Endothelial cell of umbilical vein (primary cell): ENCODE measurements at regions not wholly inside any gene's neighbourhood (a gene's known extent, or its start where the extent isn't known, plus 50 kb on each side); places are given as distances from the start of the nearest gene placed in this dataset.

Experiments
- BruUV-seq: library from RNA; stranded (reverse); fragments of 400-500 nt; replicated peaks from 2 replicates; lab custom pipeline; 2021; lab: Mats Ljungman, UMichigan
- CTCF ChIA-PET: fragments of 300-600, 350-600 bp; sonication (Branson Sonifier 250); formaldehyde crosslinking; loops from one replicate; lab custom pipeline; 2021; ENCODE audit warnings: antibody characterized with exemption, inconsistent platforms; lab: Charles Lee
- POLR2A ChIA-PET: fragments of 300-600, 350-600 bp; sonication (Branson Sonifier 250); formaldehyde crosslinking; loops from one replicate; lab custom pipeline; 2021; ENCODE audit warnings: antibody characterized with exemption, inconsistent platforms; lab: Charles Lee
- DNase-seq: peaks from one replicate; pipeline ENCODE4 v3.0.0-alpha.2; 2011; ENCODE audit warnings: low read depth, low spot score
- FAIRE-seq: peaks from 2 replicates; lab custom pipeline; 2011; peaks lifted over from hg19 to GRCh38; lab: Jason Lieb, UNC
- H2AFZ ChIP-seq: 2 replicates; pipeline ENCODE4 v1.6.0; 2012; ENCODE audit warnings: low read depth, low read length, control low read depth, inconsistent platforms
- H3K27ac ChIP-seq: 2 replicates; pipeline ENCODE4 v1.5.1; 2011; ENCODE audit warnings: low read depth, mild to moderate bottlenecking, control low read depth, low read length, moderate library complexity; ENCODE audit not compliant: insufficient read depth
- H3K27me3 ChIP-seq, 2 experiments: 2 replicates each; pipeline versions ENCODE4 v1.6.0 to v1.6.1; 2011; ENCODE audit warnings: low read length in 2 of 2, mixed read lengths in 1 of 2; ENCODE audit not compliant: control insufficient read depth in 2 of 2, insufficient read depth in 2 of 2
- H3K36me3 ChIP-seq, 2 experiments: 2 replicates in 1 of 2; 3 replicates in 1 of 2; pipeline ENCODE4 v1.5.1; 2011; ENCODE audit warnings: low read length in 2 of 2, mild to moderate bottlenecking in 1 of 2, moderate library complexity in 1 of 2; ENCODE audit not compliant: control insufficient read depth in 2 of 2, insufficient read depth in 2 of 2; ENCODE audit errors: extremely low read depth in 1 of 2
- H3K4me1 ChIP-seq: 3 replicates; pipeline ENCODE4 v1.5.1; 2011; ENCODE audit warnings: mild to moderate bottlenecking, low read length; ENCODE audit not compliant: control insufficient read depth, insufficient read depth; ENCODE audit errors: extremely low read depth
- H3K4me2 ChIP-seq: 2 replicates; pipeline ENCODE4 v1.6.1; 2011; ENCODE audit warnings: low read length, control low read depth, mixed read lengths; ENCODE audit not compliant: insufficient read depth
- H3K4me3 ChIP-seq, 3 experiments: fragments of 200-600 bp in 1 of 3; sonication (generic), shearing (Covaris generic) in 1 of 3; replicated peaks in 1 of 3; 2 replicates each; pipeline ENCODE4 v1.5.1; 2011 to 2016; ENCODE audit warnings: control low read depth in 3 of 3, low read length in 3 of 3, mild to moderate bottlenecking in 2 of 3, inconsistent platforms in 1 of 3, low read depth in 1 of 3, moderate library complexity in 1 of 3; ENCODE audit not compliant: insufficient read depth in 1 of 3
- H3K79me2 ChIP-seq: 2 replicates; pipeline ENCODE4 v1.6.0; 2012; ENCODE audit warnings: low read length, inconsistent platforms; ENCODE audit not compliant: control insufficient read depth, insufficient read depth
- H3K9ac ChIP-seq: replicated peaks from 2 replicates; pipeline ENCODE3; 2011; ENCODE audit warnings: low read length, control low read depth; ENCODE audit not compliant: insufficient read depth; ENCODE audit errors: extremely low read depth
- H3K9me1 ChIP-seq: replicated peaks from 3 replicates; pipeline ENCODE4 v1.6.0; 2011; ENCODE audit warnings: mild to moderate bottlenecking, low read length; ENCODE audit not compliant: control insufficient read depth, insufficient read depth; ENCODE audit errors: extremely low read depth
- H3K9me3 ChIP-seq: replicated peaks from 2 replicates; pipeline ENCODE4 v1.5.1; 2012; ENCODE audit warnings: low read length, inconsistent platforms; ENCODE audit not compliant: control insufficient read depth, insufficient read depth
- H4K20me1 ChIP-seq: replicated peaks from 2 replicates; pipeline ENCODE3; 2011; ENCODE audit warnings: mild to moderate bottlenecking, low read length; ENCODE audit not compliant: control insufficient read depth, insufficient read depth; ENCODE audit errors: extremely low read depth
- EZH2 ChIP-seq: IDR thresholded peaks from 2 replicates; pipeline ENCODE4 v1.6.1; 2012; ENCODE audit warnings: borderline replicate concordance, low read depth, mild to moderate bottlenecking, moderate library complexity, low read length, inconsistent platforms; ENCODE audit not compliant: severe bottlenecking
- FOS ChIP-seq: IDR thresholded peaks from 2 replicates; pipeline ENCODE4 v1.6.1; 2011; ENCODE audit warnings: mild to moderate bottlenecking, low read length, moderate library complexity, borderline replicate concordance; ENCODE audit not compliant: insufficient read depth
- GATA2 ChIP-seq: IDR thresholded peaks from 2 replicates; pipeline ENCODE4 v1.7.0; 2011; ENCODE audit warnings: low read depth, mild to moderate bottlenecking, moderate library complexity, mixed read lengths, low read length; ENCODE audit not compliant: insufficient read length, insufficient read depth
- JUN ChIP-seq: IDR thresholded peaks from 2 replicates; pipeline ENCODE4 v1.6.1; 2011; ENCODE audit warnings: borderline replicate concordance, low read depth; ENCODE audit not compliant: insufficient read length, insufficient read depth
- MYC ChIP-seq: IDR thresholded peaks from one replicate; pipeline ENCODE4 v1.6.1; 2011; ENCODE audit warnings: mild to moderate bottlenecking, low read depth, low read length
- POLR2A ChIP-seq: IDR thresholded peaks from 2 replicates; pipeline ENCODE4 v1.6.1; 2012; ENCODE audit warnings: low read depth, mild to moderate bottlenecking, control low read depth, low read length
- POLR2AphosphoS5 ChIP-seq: IDR thresholded peaks from 2 replicates; pipeline ENCODE4 v1.6.1; 2012; ENCODE audit warnings: low read depth, mild to moderate bottlenecking, control low read depth, low read length, moderate library complexity; ENCODE audit not compliant: insufficient read depth
- dilution Hi-C: fragments of 300-500 bp; cut with MboI; formaldehyde crosslinking; loops from one replicate; pipeline ENCODE4 v1.15.0; 2019; ENCODE audit warnings: low sequenced_read_pairs; ENCODE audit not compliant: extremely low pct_ligation_motif_present
- intact Hi-C: fragments of 100-400 bp; cut with micrococcal nuclease; formaldehyde crosslinking; loops from one replicate; pipeline ENCODE4 v1.10.0; 2022
- TF ChIP-seq, protein P1 (sequence below), 2 donors: IDR thresholded peaks; 1 replicate in 1 of 2; 2 replicates in 1 of 2; pipeline ENCODE4 v1.5.1; 2011; ENCODE audit warnings: low read length in 2 of 2, mild to moderate bottlenecking in 2 of 2, moderate library complexity in 2 of 2, control low read depth in 1 of 2, inconsistent platforms in 1 of 2, low read depth in 1 of 2; ENCODE audit not compliant: insufficient read depth in 1 of 2; ENCODE audit errors: extremely low read depth in 1 of 2

DNA sequence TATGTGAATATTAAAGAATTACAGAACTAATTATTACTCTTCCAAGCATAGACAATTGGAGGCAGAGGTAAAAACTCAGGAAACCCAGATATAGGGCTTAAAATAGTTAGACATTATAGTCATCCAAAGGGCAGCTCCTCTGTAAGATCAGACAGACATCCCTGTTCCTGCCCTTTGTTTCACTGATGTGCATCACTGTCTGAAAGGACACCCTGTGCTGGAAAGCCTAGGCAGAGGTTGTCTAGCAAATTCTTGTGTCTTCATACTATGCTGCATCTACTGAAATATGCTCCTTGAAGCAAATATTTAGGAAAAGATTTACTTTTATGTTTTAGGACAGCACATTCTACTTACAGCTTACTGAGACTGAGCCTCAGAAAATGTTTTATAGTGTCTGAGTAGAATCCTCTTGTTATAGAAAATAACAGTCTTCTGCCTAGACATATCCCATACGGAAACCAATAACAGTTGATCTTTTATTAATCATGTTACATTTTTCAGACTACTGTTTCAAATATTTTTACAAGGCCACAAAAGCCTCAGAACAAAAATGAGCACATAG, 977.3 kb upstream of the CDH2 start:
- Histone ChIP-seq H3K9me3 (no peaks in the 10 kb centered on the region), H3K79me2 (peaks cover 2% of the 10 kb centered on the region), H2AFZ (peak overlapping the region; percentile 61), H3K27ac (peak overlapping the region; percentile 96), H3K9ac (peak overlapping the region; percentile 83), H4K20me1 (no peaks in the 10 kb centered on the region), H3K4me2 (peak overlapping the region; percentile 67), H3K36me3 (no peaks in the 10 kb centered on the region), H3K27me3 (no peaks in the 10 kb centered on the region), H3K9me1 (no peaks in the 10 kb centered on the region), H3K4me1 (peaks cover 54% of the 10 kb centered on the region), H3K4me3 (no peak overlapping the region)
- ChIA-PET POLR2A (interaction anchor here (2.4 kb wide), 1 partner anchor 11 kb away, joined by 10 read pairs; no protein-coding TSS in a partner anchor), CTCF (interaction anchor here (1.0 to 2.1 kb wide), 3 partner anchors 8 to 160 kb away, joined by 3 to 6 read pairs (median 5); no protein-coding TSS in a partner anchor)
- intact Hi-C loops: loop anchor here (1.0 to 10.0 kb wide), 4 partner anchors 360 to 1311 kb away; no protein-coding TSS in a partner anchor
- FAIRE-seq (peak; percentile 15), DNase-seq (no peak)
- dilution Hi-C loops: no loop called here
- no peak for TF ChIP-seq MYC
- no peak for TF ChIP-seq JUN
- no peak for TF ChIP-seq GATA2
- TF ChIP-seq, protein P1, sequence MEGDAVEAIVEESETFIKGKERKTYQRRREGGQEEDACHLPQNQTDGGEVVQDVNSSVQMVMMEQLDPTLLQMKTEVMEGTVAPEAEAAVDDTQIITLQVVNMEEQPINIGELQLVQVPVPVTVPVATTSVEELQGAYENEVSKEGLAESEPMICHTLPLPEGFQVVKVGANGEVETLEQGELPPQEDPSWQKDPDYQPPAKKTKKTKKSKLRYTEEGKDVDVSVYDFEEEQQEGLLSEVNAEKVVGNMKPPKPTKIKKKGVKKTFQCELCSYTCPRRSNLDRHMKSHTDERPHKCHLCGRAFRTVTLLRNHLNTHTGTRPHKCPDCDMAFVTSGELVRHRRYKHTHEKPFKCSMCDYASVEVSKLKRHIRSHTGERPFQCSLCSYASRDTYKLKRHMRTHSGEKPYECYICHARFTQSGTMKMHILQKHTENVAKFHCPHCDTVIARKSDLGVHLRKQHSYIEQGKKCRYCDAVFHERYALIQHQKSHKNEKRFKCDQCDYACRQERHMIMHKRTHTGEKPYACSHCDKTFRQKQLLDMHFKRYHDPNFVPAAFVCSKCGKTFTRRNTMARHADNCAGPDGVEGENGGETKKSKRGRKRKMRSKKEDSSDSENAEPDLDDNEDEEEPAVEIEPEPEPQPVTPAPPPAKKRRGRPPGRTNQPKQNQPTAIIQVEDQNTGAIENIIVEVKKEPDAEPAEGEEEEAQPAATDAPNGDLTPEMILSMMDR (IDR thresholded peaks at IDR 0.05; ENCODE audit: extremely low read depth in 1 of 2, insufficient read depth in 1 of 2, low read depth in 1 of 2, low read length in 2 of 2): no peak
- no peak for TF ChIP-seq EZH2
- no peak for TF ChIP-seq POLR2AphosphoS5
- no peak for TF ChIP-seq POLR2A
- TF ChIP-seq FOS: no peak
- BruUV-seq: no TSS peak
